C4-2B (cell line): ENCODE measurements at regions not wholly inside any gene's neighbourhood (a gene's known extent, or its start where the extent isn't known, plus 50 kb on each side); places are given as distances from the start of the nearest gene placed in this dataset.

Experiments used
- ZFX ChIP-seq: fragments of 450-650 bp; IDR thresholded peaks from 2 replicates; pipeline ENCODE4 v1.6.1; 2017
- TF ChIP-seq, protein P1 (sequence below): fragments of 450-650 bp; conservative IDR thresholded peaks from 2 replicates; pipeline ENCODE4 v1.5.1; 2017; ENCODE audit warnings: mild to moderate bottlenecking

DNA sequence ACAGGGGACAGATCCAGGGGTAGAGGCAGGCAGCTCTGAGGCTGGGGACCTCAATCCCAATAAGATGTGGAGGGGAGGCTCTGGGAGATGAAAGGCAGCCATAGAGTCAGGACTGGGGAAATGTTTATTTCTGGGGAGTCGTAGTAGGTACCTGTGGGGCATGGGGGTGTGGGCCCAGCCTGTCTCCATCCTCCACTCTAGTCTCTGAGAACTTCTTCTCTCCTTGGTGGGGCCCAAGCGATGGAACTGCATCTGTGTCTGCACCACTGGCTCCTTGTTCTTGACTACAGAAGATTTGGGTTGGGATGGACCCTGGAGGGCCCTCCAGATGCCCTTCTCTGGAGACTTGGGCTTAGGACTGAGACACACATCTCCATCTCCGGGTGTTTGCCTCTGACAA lies 953.9 kb upstream of the ZNF722 start:
- TF ChIP-seq, protein P1, sequence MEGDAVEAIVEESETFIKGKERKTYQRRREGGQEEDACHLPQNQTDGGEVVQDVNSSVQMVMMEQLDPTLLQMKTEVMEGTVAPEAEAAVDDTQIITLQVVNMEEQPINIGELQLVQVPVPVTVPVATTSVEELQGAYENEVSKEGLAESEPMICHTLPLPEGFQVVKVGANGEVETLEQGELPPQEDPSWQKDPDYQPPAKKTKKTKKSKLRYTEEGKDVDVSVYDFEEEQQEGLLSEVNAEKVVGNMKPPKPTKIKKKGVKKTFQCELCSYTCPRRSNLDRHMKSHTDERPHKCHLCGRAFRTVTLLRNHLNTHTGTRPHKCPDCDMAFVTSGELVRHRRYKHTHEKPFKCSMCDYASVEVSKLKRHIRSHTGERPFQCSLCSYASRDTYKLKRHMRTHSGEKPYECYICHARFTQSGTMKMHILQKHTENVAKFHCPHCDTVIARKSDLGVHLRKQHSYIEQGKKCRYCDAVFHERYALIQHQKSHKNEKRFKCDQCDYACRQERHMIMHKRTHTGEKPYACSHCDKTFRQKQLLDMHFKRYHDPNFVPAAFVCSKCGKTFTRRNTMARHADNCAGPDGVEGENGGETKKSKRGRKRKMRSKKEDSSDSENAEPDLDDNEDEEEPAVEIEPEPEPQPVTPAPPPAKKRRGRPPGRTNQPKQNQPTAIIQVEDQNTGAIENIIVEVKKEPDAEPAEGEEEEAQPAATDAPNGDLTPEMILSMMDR, result no peak
- no peak for TF ChIP-seq ZFX
